Upper lobe of left lung (tissue), 6 donors: ENCODE measurements at regions not wholly inside any gene's neighbourhood (a gene's known extent, or its start where the extent isn't known, plus 50 kb on each side); places are given as distances from the start of the nearest gene placed in this dataset.

Experiments used
- ATAC-seq, 2 donors: fragments of 200-7000 bp; cut with Tn5 transposase; one replicate each; pipeline ENCODE4 v1.9.1; 2022; ENCODE audit warnings: mild to moderate bottlenecking in 2 of 2, moderate library complexity in 2 of 2; ENCODE audit not compliant: low FRiP score in 2 of 2
- DNase-seq, 2 donors: peaks; one replicate each; pipeline ENCODE4 v3.0.0-alpha.2; 2019 to 2020
- H3K27ac ChIP-seq, 4 donors: fragments of 200-600 bp; sonication (generic); one replicate each; pipeline ENCODE4 v1.5.1; 2016 to 2019
- H3K27me3 ChIP-seq, 4 donors: fragments of 200-600 bp; sonication (generic); one replicate each; pipeline ENCODE4 v1.5.1; 2017 to 2019
- H3K36me3 ChIP-seq, 4 donors: fragments of 200-600 bp; sonication (generic); one replicate each; pipeline ENCODE4 v1.5.1; 2016 to 2019
- H3K4me1 ChIP-seq, 4 donors: fragments of 200-600 bp; sonication (generic); one replicate each; pipeline ENCODE4 v1.5.1; 2018 to 2019
- H3K4me3 ChIP-seq, 4 donors: fragments of 200-600 bp; sonication (generic); one replicate each; pipeline ENCODE4 v1.5.1; 2017 to 2019; ENCODE audit warnings: mild to moderate bottlenecking in 2 of 4, moderate library complexity in 1 of 4
- H3K9me3 ChIP-seq, 4 donors: fragments of 200-600 bp; sonication (generic); one replicate each; pipeline ENCODE4 v1.5.1; 2018 to 2019
- CTCF ChIP-seq, 6 experiments: fragments of 450-650 bp in 4 of 6; fragments of 200-600 bp in 2 of 6; sonication (generic) in 2 of 6; IDR thresholded peaks; one replicate each; pipeline ENCODE4 v1.5.1; 2016 to 2019; ENCODE audit warnings: antibody characterized with exemption in 6 of 6
- EP300 ChIP-seq, 4 donors: sonication (generic); formaldehyde crosslinking; IDR thresholded peaks; one replicate each; pipeline ENCODE4 v1.5.1; 2017; ENCODE audit warnings: antibody characterized with exemption in 4 of 4, control low read depth in 2 of 4
- POLR2A ChIP-seq, 4 donors: fragments of 450-650 bp; IDR thresholded peaks; one replicate each; pipeline ENCODE4 v1.5.1; 2016 to 2017; ENCODE audit warnings: antibody characterized with exemption in 4 of 4, mild to moderate bottlenecking in 2 of 4
- POLR2AphosphoS5 ChIP-seq, 2 donors: sonication (generic); formaldehyde crosslinking; IDR thresholded peaks; one replicate each; pipeline ENCODE4 v1.5.1; 2017; ENCODE audit warnings: antibody characterized with exemption in 2 of 2
- WGBS, 2 donors: methylation state at CpG; one replicate each; pipeline ENCODE4 v1.1.5; 2017 to 2018; 5-methylcytosine and 5-hydroxymethylcytosine counted together
- donor health status: DM: no; HTN: no; CAD: no; lungs with moderate emphysema.
- donor health status: DM: no; HTN: yes; CAD: no; lungs with severe emphysema.

DNA sequence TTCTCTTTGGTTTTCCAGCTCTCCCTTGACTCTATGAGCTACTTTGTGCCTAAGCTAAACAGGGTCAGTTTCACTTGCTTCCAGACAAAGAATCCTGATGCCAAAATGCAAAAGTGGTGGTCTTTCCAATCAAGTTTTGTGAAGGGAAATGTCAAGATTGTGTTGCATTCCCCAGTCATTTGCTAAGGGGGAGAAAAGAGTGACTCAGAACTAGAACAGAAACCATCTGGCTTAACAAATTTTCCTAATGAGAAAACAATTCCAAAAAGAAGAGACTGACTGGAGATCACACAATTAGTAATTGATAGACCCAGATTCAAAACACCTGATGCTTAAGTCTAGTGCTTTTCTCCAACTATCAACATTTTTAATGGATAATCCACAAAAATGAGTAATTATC, 235.1 kb upstream of the DIO2 start:
- Histone ChIP-seq H3K27me3 (no peaks in the 10 kb centered on the region), H3K9me3 (no peaks in the 10 kb centered on the region), H3K27ac (no peak overlapping the region), H3K36me3 (no peaks in the 10 kb centered on the region), H3K4me3 (no peak overlapping the region), H3K4me1 (no peaks in the 10 kb centered on the region)
- ATAC-seq = no peak
- TF ChIP-seq POLR2A (IDR thresholded peaks at IDR 0.05) (no peak), EP300 (IDR thresholded peaks at IDR 0.05) (no peak), POLR2AphosphoS5 (IDR thresholded peaks at IDR 0.05) (no peak), CTCF (IDR thresholded peaks at IDR 0.05) (no peak)
- DNase-seq = no peak

DNA sequence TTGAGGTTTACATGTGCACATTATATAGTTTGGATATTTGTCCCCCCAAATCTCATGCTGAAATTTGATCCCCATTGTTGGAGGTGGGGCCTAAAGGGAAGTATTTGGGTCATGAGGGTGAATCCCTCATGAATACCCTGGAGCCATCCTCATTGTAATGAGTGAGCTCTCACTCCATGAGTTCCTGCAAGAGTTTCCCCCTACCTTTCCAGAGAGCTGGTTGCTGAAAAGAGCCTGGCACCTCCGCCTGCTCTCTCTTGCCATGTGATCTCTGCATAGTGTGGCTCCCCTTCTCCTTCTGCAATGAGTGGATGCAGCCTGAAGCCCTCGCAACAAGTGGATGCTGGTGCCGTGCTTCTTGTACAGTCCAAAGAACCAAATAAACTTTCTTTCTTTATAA, 234.3 kb upstream of the DIO2 start:
- H3K4me1 ChIP-seq = no peaks in the 10 kb centered on the region
- no peaks in the 10 kb centered on the region for H3K27me3 ChIP-seq
- H3K9me3 ChIP-seq = no peaks in the 10 kb centered on the region
- H3K36me3 ChIP-seq = no peaks in the 10 kb centered on the region
- H3K27ac ChIP-seq = no peak overlapping the region
- H3K4me3 ChIP-seq = no peak overlapping the region
- 84 to 87% methylated on average over 3 of the region's 3 CpGs for WGBS, 2 donors
- DNase-seq (no peak), ATAC-seq (no peak)
- TF ChIP-seq CTCF (IDR thresholded peaks at IDR 0.05) (no peak), POLR2A (IDR thresholded peaks at IDR 0.05) (no peak), EP300 (IDR thresholded peaks at IDR 0.05) (no peak), POLR2AphosphoS5 (IDR thresholded peaks at IDR 0.05) (no peak)

GRCh38 chr14:80434574-80435321, 223.4 kb upstream of the DIO2 start:
- no peaks in the 10 kb centered on the region for H3K4me1 ChIP-seq
- H3K36me3 ChIP-seq = no peaks in the 10 kb centered on the region
- no peaks in the 10 kb centered on the region for H3K27me3 ChIP-seq
- no peak for DNase-seq
- peak in 1 of 2 donors; percentile 30 for ATAC-seq
- no peak for TF ChIP-seq POLR2A (IDR thresholded peaks at IDR 0.05)
- no peak for TF ChIP-seq POLR2AphosphoS5 (IDR thresholded peaks at IDR 0.05)
- no peak for TF ChIP-seq EP300 (IDR thresholded peaks at IDR 0.05)
- TF ChIP-seq CTCF (IDR thresholded peaks at IDR 0.05) = no peak
- WGBS, 2 donors = 67 to 100% methylated on average over 1 of the region's 1 CpG
- H3K4me3 ChIP-seq = no peak overlapping the region
- H3K27ac ChIP-seq = no peak overlapping the region
- H3K9me3 ChIP-seq = peaks cover 0 to 5% (median 0%) of the 10 kb centered on the region in 4 donors

GRCh38 chr14:80433811-80434210, 222.5 kb upstream of the DIO2 start:
- Histone ChIP-seq H3K4me3 (no peak overlapping the region), H3K27me3 (no peaks in the 10 kb centered on the region), H3K36me3 (no peaks in the 10 kb centered on the region), H3K27ac (no peak overlapping the region), H3K9me3 (peaks cover 0 to under 1% (median 0%) of the 10 kb centered on the region in 4 donors), H3K4me1 (no peaks in the 10 kb centered on the region)
- TF ChIP-seq POLR2A (IDR thresholded peaks at IDR 0.05) = no peak
- no peak for DNase-seq
- 53 to 71% methylated on average over 1 of the region's 1 CpG for WGBS, 2 donors
- no peak for ATAC-seq

DNA sequence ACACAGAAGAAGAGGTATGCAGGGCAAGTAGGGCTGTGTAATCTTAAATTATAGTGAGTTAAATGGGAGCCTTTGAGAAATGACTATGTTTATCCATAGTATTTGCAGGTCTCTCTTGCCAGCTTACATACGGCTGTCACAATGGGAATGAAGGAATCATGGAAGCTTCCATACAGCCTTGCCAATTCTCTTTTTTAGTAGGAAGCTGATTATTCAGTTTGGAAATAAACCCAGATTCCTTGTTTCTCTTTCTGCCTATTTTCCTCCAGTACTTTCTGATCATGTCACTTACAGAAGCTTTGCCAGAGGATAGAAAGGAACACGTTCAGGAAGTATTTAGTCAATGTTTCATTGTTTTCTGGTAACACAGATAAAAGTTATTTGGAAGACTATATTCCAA, 217.4 kb upstream of the DIO2 start:
- 59 to 77% methylated on average over 2 of the region's 2 CpGs for WGBS, 2 donors
- no peak for ATAC-seq
- no peaks in the 10 kb centered on the region for H3K36me3 ChIP-seq
- no peaks in the 10 kb centered on the region for H3K9me3 ChIP-seq
- no peak for TF ChIP-seq CTCF (IDR thresholded peaks at IDR 0.05)
- no peak for TF ChIP-seq EP300 (IDR thresholded peaks at IDR 0.05)
- TF ChIP-seq POLR2AphosphoS5 (IDR thresholded peaks at IDR 0.05) = no peak
- no peak for TF ChIP-seq POLR2A (IDR thresholded peaks at IDR 0.05)
- no peak overlapping the region for H3K27ac ChIP-seq
- no peaks in the 10 kb centered on the region for H3K4me1 ChIP-seq
- no peak overlapping the region for H3K4me3 ChIP-seq
- DNase-seq = no peak
- no peaks in the 10 kb centered on the region for H3K27me3 ChIP-seq
